ENCODE measurements at regions not wholly inside any gene's neighbourhood (a gene's known extent, or its start where the extent isn't known, plus 50 kb on each side); places are given as distances from the start of the nearest gene placed in this dataset.
"Not testable (repeated sequence)": the region's sequence is repeated elsewhere in the genome, so short reads cannot be mapped to it uniquely, and the experiment has no call there.

- DNase-seq (no peak), ATAC-seq (no peak)
- Histone ChIP-seq H3K4me1 (no peaks in the 10 kb centered on the region), H3K27ac (no peak overlapping the region), H3K4me3 (no peak overlapping the region), H3K27me3 (no peaks in the 10 kb centered on the region), H3K9me3 (no peaks in the 10 kb centered on the region), H3K36me3 (replicated peaks in 1 of 2; ENCODE audit: insufficient read depth in 1 of 2, low read depth in 2 of 2) (no peaks in the 10 kb centered on the region)
- TF ChIP-seq CTCF (IDR thresholded peaks at IDR 0.05) (no peak), POLR2A (IDR thresholded peaks at IDR 0.05) (no peak)
- 39 to 61% methylated on average over 2 of the region's 2 CpGs for WGBS, 2 donors
- intact Hi-C loops (cut with DNase I), result no loop called here
These were observed 236.2 kb upstream of the SFRP2 start for GRCh38 chr4:154025110-154025509.

- no peak for ATAC-seq
- no peaks in the 10 kb centered on the region for H3K36me3 ChIP-seq (replicated peaks in 1 of 2; ENCODE audit: insufficient read depth in 1 of 2, low read depth in 2 of 2)
- H3K9me3 ChIP-seq, result no peaks in the 10 kb centered on the region
- intact Hi-C loops (cut with DNase I), result no loop called here
- no peak for DNase-seq
- H3K4me3 ChIP-seq, result no peak overlapping the region
- H3K27me3 ChIP-seq, result no peaks in the 10 kb centered on the region
- H3K27ac ChIP-seq, result no peak overlapping the region
- 55 to 73% methylated on average over 11 of the region's 11 CpGs for WGBS, 2 donors
- TF ChIP-seq POLR2A (IDR thresholded peaks at IDR 0.05) (no peak), CTCF (IDR thresholded peaks at IDR 0.05) (no peak)
- no peaks in the 10 kb centered on the region for H3K4me1 ChIP-seq
These were observed 235.3 kb upstream of the SFRP2 start for GRCh38 chr4:154024097-154024694.

GRCh38 chr4:154023671-154024070, 234.8 kb upstream of the SFRP2 start:
- H3K4me1 ChIP-seq; H3K4me3 ChIP-seq; H3K9me3 ChIP-seq; intact Hi-C loops (cut with DNase I); DNase-seq; H3K36me3 ChIP-seq (replicated peaks in 1 of 2; ENCODE audit: insufficient read depth in 1 of 2, low read depth in 2 of 2); H3K27ac ChIP-seq; H3K27me3 ChIP-seq; ATAC-seq: not testable (repeated sequence)
- 73 to 77% methylated on average over 15 of the region's 15 CpGs for WGBS, 2 donors

GRCh38 chr4:154019811-154020210, 230.9 kb upstream of the SFRP2 start:
- no peaks in the 10 kb centered on the region for H3K4me1 ChIP-seq
- no peaks in the 10 kb centered on the region for H3K36me3 ChIP-seq (replicated peaks in 1 of 2; ENCODE audit: insufficient read depth in 1 of 2, low read depth in 2 of 2)
- no peak overlapping the region for H3K4me3 ChIP-seq
- intact Hi-C loops (cut with DNase I), result no loop called here
- H3K27ac ChIP-seq, result no peak overlapping the region
- no peaks in the 10 kb centered on the region for H3K9me3 ChIP-seq
- ATAC-seq (no peak), DNase-seq (no peak)
- TF ChIP-seq POLR2A (IDR thresholded peaks at IDR 0.05) (no peak), CTCF (IDR thresholded peaks at IDR 0.05) (no peak)
- WGBS, 2 donors, result 80 to 85% methylated on average over 7 of the region's 7 CpGs
- H3K27me3 ChIP-seq, result no peaks in the 10 kb centered on the region

GRCh38 chr4:154018659-154019058, 229.8 kb upstream of the SFRP2 start:
- DNase-seq, result no peak
- ATAC-seq, result no peak
- Histone ChIP-seq H3K36me3 (replicated peaks in 1 of 2; ENCODE audit: insufficient read depth in 1 of 2, low read depth in 2 of 2) (no peaks in the 10 kb centered on the region), H3K4me3 (no peak overlapping the region), H3K9me3 (no peaks in the 10 kb centered on the region), H3K27me3 (no peaks in the 10 kb centered on the region), H3K27ac (no peak overlapping the region), H3K4me1 (no peaks in the 10 kb centered on the region)
- intact Hi-C loops (cut with DNase I), result no loop called here
- WGBS, 2 donors, result 46 to 76% methylated on average over 4 of the region's 4 CpGs
- TF ChIP-seq CTCF (IDR thresholded peaks at IDR 0.05) (no peak), POLR2A (IDR thresholded peaks at IDR 0.05) (no peak)
